ENCODE measurements at regions not wholly inside any gene's neighbourhood (a gene's known extent, or its start where the extent isn't known, plus 50 kb on each side); places are given as distances from the start of the nearest gene placed in this dataset.

DNA sequence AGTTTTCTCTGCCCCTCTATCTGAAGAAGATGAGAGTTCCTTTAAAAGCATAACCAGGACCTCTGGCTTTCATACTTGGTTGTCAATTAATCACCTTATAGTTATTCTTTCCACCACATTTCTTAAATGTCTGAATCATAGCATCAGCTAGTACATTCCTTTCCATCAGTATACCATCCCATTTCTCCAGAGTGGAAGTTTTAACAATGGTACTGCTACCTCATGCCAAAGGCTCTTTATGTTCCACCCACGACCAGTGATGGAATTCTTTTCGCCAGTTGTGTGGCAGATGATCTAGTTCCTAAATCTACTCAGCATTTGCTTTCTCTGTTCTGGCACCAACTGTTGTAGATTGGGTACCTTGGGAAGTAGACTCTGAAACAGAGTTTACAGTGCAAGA lies 379.8 kb downstream of the ZNF674 start:
- Mint-ChIP-seq H3K36me3 (ENCODE audit: insufficient read depth in 1 of 3, low read depth in 3 of 3) (no peaks in the 10 kb centered on the region), H3K4me3 (no peak overlapping the region), H3K4me1 (no peaks in the 10 kb centered on the region), H3K9me3 (peaks cover 46 to 64% of the 10 kb centered on the region in 2 experiments), H3K27me3 (ENCODE audit: low read depth) (no peaks in the 10 kb centered on the region), H3K27ac (no peak overlapping the region)
- TF ChIP-seq, protein P1, sequence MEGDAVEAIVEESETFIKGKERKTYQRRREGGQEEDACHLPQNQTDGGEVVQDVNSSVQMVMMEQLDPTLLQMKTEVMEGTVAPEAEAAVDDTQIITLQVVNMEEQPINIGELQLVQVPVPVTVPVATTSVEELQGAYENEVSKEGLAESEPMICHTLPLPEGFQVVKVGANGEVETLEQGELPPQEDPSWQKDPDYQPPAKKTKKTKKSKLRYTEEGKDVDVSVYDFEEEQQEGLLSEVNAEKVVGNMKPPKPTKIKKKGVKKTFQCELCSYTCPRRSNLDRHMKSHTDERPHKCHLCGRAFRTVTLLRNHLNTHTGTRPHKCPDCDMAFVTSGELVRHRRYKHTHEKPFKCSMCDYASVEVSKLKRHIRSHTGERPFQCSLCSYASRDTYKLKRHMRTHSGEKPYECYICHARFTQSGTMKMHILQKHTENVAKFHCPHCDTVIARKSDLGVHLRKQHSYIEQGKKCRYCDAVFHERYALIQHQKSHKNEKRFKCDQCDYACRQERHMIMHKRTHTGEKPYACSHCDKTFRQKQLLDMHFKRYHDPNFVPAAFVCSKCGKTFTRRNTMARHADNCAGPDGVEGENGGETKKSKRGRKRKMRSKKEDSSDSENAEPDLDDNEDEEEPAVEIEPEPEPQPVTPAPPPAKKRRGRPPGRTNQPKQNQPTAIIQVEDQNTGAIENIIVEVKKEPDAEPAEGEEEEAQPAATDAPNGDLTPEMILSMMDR (conservative IDR thresholded peaks at IDR 0.05): no peak
- Histone ChIP-seq H2BK120ac (ENCODE audit: low read depth, low read length, poor library complexity, severe bottlenecking) (no peak overlapping the region), H2BK20ac (ENCODE audit: low read depth, low read length, poor library complexity, severe bottlenecking) (no peak overlapping the region), H3K23me2 (ENCODE audit: insufficient read length, low read depth, low read length, poor library complexity, severe bottlenecking) (no peaks in the 10 kb centered on the region), H4K8ac (replicated peaks; ENCODE audit: insufficient read length, low read depth, low read length) (no peak overlapping the region), H2BK12ac (ENCODE audit: insufficient read length, low read depth, low read length) (no peak overlapping the region), H2AFZ (ENCODE audit: low read length) (no peak overlapping the region), H3K56ac (ENCODE audit: insufficient read length, low read depth, low read length) (no peak overlapping the region), H3K14ac (ENCODE audit: insufficient read depth, low read length) (no peak overlapping the region), H3K9me3 (ENCODE audit: control insufficient read depth, low read depth, low read length) (no peaks in the 10 kb centered on the region), H4K5ac (ENCODE audit: insufficient read length, low read depth, low read length) (no peak overlapping the region), H2AK5ac (ENCODE audit: insufficient read length, low read length) (no peak overlapping the region), H4K91ac (ENCODE audit: insufficient read length, low read depth, low read length) (no peak overlapping the region), H2BK15ac (ENCODE audit: low read depth, low read length) (no peak overlapping the region), H3T11ph (ENCODE audit: low read length) (no peak overlapping the region), H3K79me1 (ENCODE audit: insufficient read depth, low read depth, low read length, poor library complexity, severe bottlenecking) (no peaks in the 10 kb centered on the region), H3K27ac (ENCODE audit: insufficient read length, low read depth, low read length) (no peak overlapping the region), H4K20me1 (ENCODE audit: control insufficient read depth, insufficient read depth, insufficient read length) (no peaks in the 10 kb centered on the region), H3K27me3 (ENCODE audit: insufficient read depth, low read length) (no peaks in the 10 kb centered on the region), H3K9ac (ENCODE audit: extremely low read depth, insufficient read length, low read length) (no peak overlapping the region), H3K4me2 (ENCODE audit: insufficient read depth, insufficient read length, low read length) (no peak overlapping the region), H3K4ac (ENCODE audit: low read depth, low read length) (no peak overlapping the region), H3K4me1 (ENCODE audit: insufficient read depth, low read length) (no peaks in the 10 kb centered on the region), H2BK5ac (ENCODE audit: insufficient read length, low read length) (no peak overlapping the region), H3K23ac (ENCODE audit: insufficient read length, low read depth, low read length) (no peak overlapping the region), H3K18ac (ENCODE audit: insufficient read length, low read depth, low read length) (no peak overlapping the region), H3K79me2 (ENCODE audit: insufficient read depth, low read length) (no peaks in the 10 kb centered on the region)
- no peak for DNase-seq
- no CpG with 5 or more reads among the region's 2 CpGs for WGBS (ENCODE audit: extremely low coverage, insufficient read length, low lambda C conversion rate)
